Prostate gland (tissue), 2 donors: ENCODE measurements at regions not wholly inside any gene's neighbourhood (a gene's known extent, or its start where the extent isn't known, plus 50 kb on each side); places are given as distances from the start of the nearest gene placed in this dataset.

Source experiments
- DNase-seq: peaks from one replicate; pipeline ENCODE4 v3.0.0-alpha.2; 2019; ENCODE audit warnings: low spot score
- H3K27ac ChIP-seq, 2 donors: fragments of 200-600 bp; sonication (generic); 2 replicates each; pipeline ENCODE4 v1.5.1; 2017 to 2019
- H3K27me3 ChIP-seq: fragments of 200-600 bp; sonication (generic); replicated peaks from 2 replicates; pipeline ENCODE4 v1.5.1; 2019; ENCODE audit not compliant: insufficient read depth
- H3K36me3 ChIP-seq, 2 donors: fragments of 200-600 bp; sonication (generic); 1 replicate in 1 of 2; 2 replicates in 1 of 2; pipeline versions ENCODE4 v1.5.1 to v1.8.1; 2017 to 2019
- H3K4me1 ChIP-seq: fragments of 200-600 bp; sonication (generic); replicated peaks from 2 replicates; pipeline ENCODE4 v1.5.1; 2019
- H3K4me3 ChIP-seq, 2 donors: fragments of 200-600 bp; sonication (generic); 2 replicates each; pipeline ENCODE4 v1.5.1; 2017 to 2019
- H3K9me3 ChIP-seq: fragments of 200-600 bp; sonication (generic); 2 replicates; pipeline ENCODE4 v1.5.1; 2017
- CTCF ChIP-seq, 4 experiments: fragments of 200-600 bp in 2 of 4; fragments of 450-650 bp in 2 of 4; sonication (generic) in 2 of 4; IDR thresholded peaks; 1 replicate in 3 of 4; 2 replicates in 1 of 4; pipeline ENCODE4 v1.5.1; 2016 to 2019; ENCODE audit warnings: antibody characterized with exemption in 4 of 4, mild to moderate bottlenecking in 2 of 4, moderate library complexity in 2 of 4
- POLR2A ChIP-seq: fragments of 450-650 bp; IDR thresholded peaks from one replicate; pipeline ENCODE4 v1.6.1; 2016; ENCODE audit warnings: antibody characterized with exemption, mild to moderate bottlenecking
- POLR2AphosphoS5 ChIP-seq: sonication (generic); formaldehyde crosslinking; IDR thresholded peaks from one replicate; pipeline ENCODE4 v1.6.1; 2017; ENCODE audit warnings: antibody characterized with exemption
- WGBS: methylation state at CpG from one replicate; pipeline ENCODE4 v1.1.5; 2018; 5-methylcytosine and 5-hydroxymethylcytosine counted together
- intact Hi-C: fragments of 100-400 bp; cut with DNase I; formaldehyde crosslinking; loops from one replicate; pipeline ENCODE4 v1.14.2; 2022

- Histone ChIP-seq H3K4me3 (no peak overlapping the region), H3K9me3 (no peaks in the 10 kb centered on the region), H3K27ac (no peak overlapping the region), H3K4me1 (no peaks in the 10 kb centered on the region), H3K36me3 (no peaks in the 10 kb centered on the region), H3K27me3 (no peaks in the 10 kb centered on the region)
- intact Hi-C loops: no loop called here
- TF ChIP-seq POLR2AphosphoS5: no peak
- no peak for TF ChIP-seq CTCF (IDR thresholded peaks at IDR 0.05)
- TF ChIP-seq POLR2A: no peak
- no peak for DNase-seq
Observed at GRCh38 chr13:54173996-54174395, 1145.4 kb downstream of the OLFM4 start.

GRCh38 chr13:54175466-54175865, 1146.9 kb downstream of the OLFM4 start:
- Histone ChIP-seq H3K4me3 (no peak overlapping the region), H3K27me3 (no peaks in the 10 kb centered on the region), H3K36me3 (no peaks in the 10 kb centered on the region), H3K27ac (no peak overlapping the region), H3K9me3 (no peaks in the 10 kb centered on the region), H3K4me1 (no peaks in the 10 kb centered on the region)
- 57% methylated on average over 1 of the region's 1 CpG for whole genome bisulfite sequencing
- intact Hi-C loops: no loop called here
- DNase-seq: no peak
- TF ChIP-seq POLR2AphosphoS5: no peak
- TF ChIP-seq CTCF (IDR thresholded peaks at IDR 0.05): no peak

GRCh38 chr13:54177466-54177865, 1148.9 kb downstream of the OLFM4 start:
- DNase-seq: no peak
- Histone ChIP-seq H3K36me3 (no peaks in the 10 kb centered on the region), H3K9me3 (no peaks in the 10 kb centered on the region), H3K4me3 (no peak overlapping the region), H3K27ac (no peak overlapping the region), H3K27me3 (no peaks in the 10 kb centered on the region), H3K4me1 (no peaks in the 10 kb centered on the region)
- TF ChIP-seq POLR2A (no peak), POLR2AphosphoS5 (no peak), CTCF (IDR thresholded peaks at IDR 0.05) (no peak)
- 43% methylated on average over 3 of the region's 3 CpGs for WGBS
- intact Hi-C loops: no loop called here

- Histone ChIP-seq H3K36me3 (no peaks in the 10 kb centered on the region), H3K9me3 (no peaks in the 10 kb centered on the region), H3K4me3 (no peak overlapping the region), H3K27me3 (no peaks in the 10 kb centered on the region), H3K4me1 (no peaks in the 10 kb centered on the region), H3K27ac (no peak overlapping the region)
- TF ChIP-seq POLR2AphosphoS5 (no peak), POLR2A (no peak), CTCF (IDR thresholded peaks at IDR 0.05) (no peak)
- WGBS: 0% methylated on average over 1 of the region's 1 CpG
- DNase-seq: no peak
- intact Hi-C loops: no loop called here
Observed at GRCh38 chr13:54183166-54183565, 1154.6 kb downstream of the OLFM4 start.

GRCh38 chr13:54183728-54184127, 1155.1 kb downstream of the OLFM4 start:
- no peaks in the 10 kb centered on the region for H3K27me3 ChIP-seq
- no peaks in the 10 kb centered on the region for H3K4me1 ChIP-seq
- H3K9me3 ChIP-seq: no peaks in the 10 kb centered on the region
- DNase-seq: no peak
- no peak overlapping the region for H3K27ac ChIP-seq
- no peak overlapping the region for H3K4me3 ChIP-seq
- TF ChIP-seq POLR2AphosphoS5 (no peak), POLR2A (no peak), CTCF (IDR thresholded peaks at IDR 0.05) (no peak)
- H3K36me3 ChIP-seq: no peaks in the 10 kb centered on the region
- intact Hi-C loops: no loop called here
- WGBS: 78% methylated on average over 6 of the region's 6 CpGs
